HG03064 (cell line): ENCODE measurements at regions not wholly inside any gene's neighbourhood (a gene's known extent, or its start where the extent isn't known, plus 50 kb on each side); places are given as distances from the start of the nearest gene placed in this dataset.

Source experiments
- ATAC-seq: cut with Tn5 transposase; IDR thresholded peaks from one replicate; pipeline ENCODE4 v1.9.1; 2021; ENCODE audit warnings: low read depth; ENCODE audit not compliant: unreplicated experiment

GRCh38 chrX:38856670-38857265 is 55.5 kb downstream of the MID1IP1 start:
- no peak for ATAC-seq

GRCh38 chrX:38857736-38858523 is 56.7 kb downstream of the MID1IP1 start:
- no peak for ATAC-seq

GRCh38 chrX:38859602-38860001 is 58.3 kb downstream of the MID1IP1 start:
- no peak for ATAC-seq

GRCh38 chrX:38860106-38861013 is 59.1 kb downstream of the MID1IP1 start:
- ATAC-seq, result no peak

- ATAC-seq, result no peak
Measured at GRCh38 chrX:38861489-38861888, 60.2 kb downstream of the MID1IP1 start.

GRCh38 chrX:38862100-38862499 is 60.8 kb downstream of the MID1IP1 start:
- no peak for ATAC-seq

GRCh38 chrX:38864165-38864564 is 62.9 kb downstream of the MID1IP1 start:
- ATAC-seq, result no peak

- ATAC-seq, result no peak
Measured at GRCh38 chrX:38868321-38868720, 67.1 kb downstream of the MID1IP1 start.

GRCh38 chrX:38868941-38869401 is 67.7 kb downstream of the MID1IP1 start:
- no peak for ATAC-seq

- ATAC-seq, result no peak
Measured at GRCh38 chrX:38870361-38870895, 69.2 kb downstream of the MID1IP1 start.

GRCh38 chrX:38871129-38872029 is 70.1 kb downstream of the MID1IP1 start:
- no peak for ATAC-seq

- no peak for ATAC-seq
Measured at GRCh38 chrX:38877366-38877765, 76.1 kb downstream of the MID1IP1 start.

- no peak for ATAC-seq
Measured at GRCh38 chrX:38878641-38879340, 77.5 kb downstream of the MID1IP1 start.

GRCh38 chrX:38879631-38880220 is 78.5 kb downstream of the MID1IP1 start:
- ATAC-seq, result peak; percentile 44

GRCh38 chrX:38880296-38880854 is 79.1 kb downstream of the MID1IP1 start:
- no peak for ATAC-seq

GRCh38 chrX:38881066-38881465 is 79.8 kb downstream of the MID1IP1 start:
- no peak for ATAC-seq

- no peak for ATAC-seq
Measured at GRCh38 chrX:38881727-38882126, 80.5 kb downstream of the MID1IP1 start.

- ATAC-seq, result no peak
Measured at GRCh38 chrX:38882894-38883626, 81.8 kb downstream of the MID1IP1 start.
